BE2C (cell line): ENCODE measurements at regions not wholly inside any gene's neighbourhood (a gene's known extent, or its start where the extent isn't known, plus 50 kb on each side); places are given as distances from the start of the nearest gene placed in this dataset.
"Not testable (repeated sequence)": the region's sequence is repeated elsewhere in the genome, so short reads cannot be mapped to it uniquely, and the experiment has no call there.

Source experiments
- DNase-seq: peaks from one replicate; pipeline ENCODE4 v3.0.0-alpha.2; 2020
- H3K27me3 ChIP-seq: fragments of 250-450 bp; sonication (Bioruptor Pico); 2 replicates; pipeline ENCODE4 v1.5.1; 2020; ENCODE audit warnings: mild to moderate bottlenecking
- H3K36me3 ChIP-seq: fragments of 250-450 bp; sonication (Bioruptor Pico); 2 replicates; pipeline ENCODE4 v1.5.1; 2020; ENCODE audit warnings: mild to moderate bottlenecking
- H3K4me1 ChIP-seq: fragments of 250-450 bp; sonication (Bioruptor Pico); 2 replicates; pipeline ENCODE4 v1.5.1; 2020
- H3K4me3 ChIP-seq: 2 replicates; pipeline ENCODE4 v1.5.1; 2011; ENCODE audit warnings: low read depth, low read length
- H3K9me3 ChIP-seq: fragments of 250-450 bp; sonication (Bioruptor Pico); 2 replicates; pipeline ENCODE4 v1.5.1; 2020
- TF ChIP-seq, protein P1 (sequence below): IDR thresholded peaks from 2 replicates; pipeline ENCODE4 v1.5.1; 2012; ENCODE audit warnings: mild to moderate bottlenecking, low read depth, low read length

- Histone ChIP-seq H3K4me3 (no peak overlapping the region), H3K36me3 (no peaks in the 10 kb centered on the region), H3K27me3 (no peaks in the 10 kb centered on the region), H3K4me1 (no peaks in the 10 kb centered on the region), H3K9me3 (no peaks in the 10 kb centered on the region)
- DNase-seq = no peak
- TF ChIP-seq, protein P1, sequence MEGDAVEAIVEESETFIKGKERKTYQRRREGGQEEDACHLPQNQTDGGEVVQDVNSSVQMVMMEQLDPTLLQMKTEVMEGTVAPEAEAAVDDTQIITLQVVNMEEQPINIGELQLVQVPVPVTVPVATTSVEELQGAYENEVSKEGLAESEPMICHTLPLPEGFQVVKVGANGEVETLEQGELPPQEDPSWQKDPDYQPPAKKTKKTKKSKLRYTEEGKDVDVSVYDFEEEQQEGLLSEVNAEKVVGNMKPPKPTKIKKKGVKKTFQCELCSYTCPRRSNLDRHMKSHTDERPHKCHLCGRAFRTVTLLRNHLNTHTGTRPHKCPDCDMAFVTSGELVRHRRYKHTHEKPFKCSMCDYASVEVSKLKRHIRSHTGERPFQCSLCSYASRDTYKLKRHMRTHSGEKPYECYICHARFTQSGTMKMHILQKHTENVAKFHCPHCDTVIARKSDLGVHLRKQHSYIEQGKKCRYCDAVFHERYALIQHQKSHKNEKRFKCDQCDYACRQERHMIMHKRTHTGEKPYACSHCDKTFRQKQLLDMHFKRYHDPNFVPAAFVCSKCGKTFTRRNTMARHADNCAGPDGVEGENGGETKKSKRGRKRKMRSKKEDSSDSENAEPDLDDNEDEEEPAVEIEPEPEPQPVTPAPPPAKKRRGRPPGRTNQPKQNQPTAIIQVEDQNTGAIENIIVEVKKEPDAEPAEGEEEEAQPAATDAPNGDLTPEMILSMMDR = no peak
These were observed 194.7 kb downstream of the ASMT start for GRCh38 chrX:1809581-1809980.

- no peaks in the 10 kb centered on the region for H3K36me3 ChIP-seq
- DNase-seq = no peak
- TF ChIP-seq, protein P1 = no peak
- no peaks in the 10 kb centered on the region for H3K9me3 ChIP-seq
- no peak overlapping the region for H3K4me3 ChIP-seq
- H3K4me1 ChIP-seq = no peaks in the 10 kb centered on the region
- no peaks in the 10 kb centered on the region for H3K27me3 ChIP-seq
These were observed 198.9 kb downstream of the ASMT start for GRCh38 chrX:1813809-1814208.

- H3K27me3 ChIP-seq = no peaks in the 10 kb centered on the region
- no peaks in the 10 kb centered on the region for H3K36me3 ChIP-seq
- H3K4me3 ChIP-seq = no peak overlapping the region
- TF ChIP-seq, protein P1 = no peak
- DNase-seq = no peak
- no peaks in the 10 kb centered on the region for H3K9me3 ChIP-seq
- H3K4me1 ChIP-seq = no peaks in the 10 kb centered on the region
These were observed 200.8 kb downstream of the ASMT start for GRCh38 chrX:1815456-1816175.

DNA sequence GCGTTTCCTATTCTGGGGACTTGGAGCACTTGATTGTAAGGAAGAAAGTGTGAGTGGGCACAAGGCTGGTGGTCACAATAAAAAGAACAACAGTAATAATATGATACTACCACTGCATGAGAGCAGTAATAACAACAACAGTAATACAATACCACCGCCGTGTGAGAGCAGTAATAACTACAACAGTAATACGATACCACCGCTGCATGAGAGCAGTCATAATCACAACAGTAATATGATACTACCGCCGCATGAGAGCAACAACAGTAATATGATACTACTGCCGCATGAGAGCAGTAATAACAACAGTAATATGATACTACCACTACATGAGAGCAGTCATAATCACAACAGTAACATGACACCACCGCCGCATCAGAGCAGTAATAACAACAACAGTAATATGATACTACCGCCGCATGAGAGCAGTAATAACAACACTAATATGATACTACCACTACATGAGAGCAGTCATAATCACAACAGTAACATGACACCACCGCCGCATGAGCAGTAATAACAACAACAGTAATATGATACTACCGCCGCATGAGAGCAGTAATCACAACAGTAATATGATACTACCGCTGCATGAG is 201.6 kb downstream of the ASMT start:
- not testable (repeated sequence) for H3K9me3 ChIP-seq

GRCh38 chrX:1821846-1822245 is 207.0 kb downstream of the ASMT start:
- no peak for DNase-seq
- TF ChIP-seq, protein P1 = no peak
- Histone ChIP-seq H3K4me3 (no peak overlapping the region), H3K4me1 (no peaks in the 10 kb centered on the region), H3K9me3 (no peaks in the 10 kb centered on the region), H3K27me3 (no peaks in the 10 kb centered on the region), H3K36me3 (no peaks in the 10 kb centered on the region)

More for the DNA sequence above, 201.6 kb downstream of the ASMT start:
- H3K4me3 ChIP-seq, H3K36me3 ChIP-seq, H3K4me1 ChIP-seq, DNase-seq, H3K27me3 ChIP-seq: not testable (repeated sequence)

DNA sequence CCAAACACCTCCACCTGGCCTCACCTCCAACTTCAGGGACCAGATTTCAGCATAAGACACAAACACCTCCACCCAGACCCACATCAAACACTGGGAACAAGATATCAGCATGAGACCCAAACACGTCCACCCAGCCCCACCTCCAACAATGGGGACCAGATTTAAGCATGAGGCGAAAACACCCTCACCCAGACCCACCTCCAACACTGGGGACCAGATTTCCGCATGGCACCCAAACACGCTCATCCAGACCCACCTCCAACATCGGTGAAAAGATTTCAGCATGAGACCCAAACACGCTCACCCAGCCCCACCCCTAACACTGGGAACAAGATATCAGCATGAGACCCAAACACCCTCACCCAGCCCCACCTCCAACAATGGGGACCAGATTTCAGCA is 210.0 kb downstream of the ASMT start:
- TF ChIP-seq, protein P1 = no peak
- H3K4me3 ChIP-seq = no peak overlapping the region
- H3K36me3 ChIP-seq = no peaks in the 10 kb centered on the region
- no peak for DNase-seq
- H3K27me3 ChIP-seq = no peaks in the 10 kb centered on the region
- no peaks in the 10 kb centered on the region for H3K9me3 ChIP-seq
- no peaks in the 10 kb centered on the region for H3K4me1 ChIP-seq
